GM12892 (cell line): ENCODE measurements at regions not wholly inside any gene's neighbourhood (a gene's known extent, or its start where the extent isn't known, plus 50 kb on each side); places are given as distances from the start of the nearest gene placed in this dataset.

Experiments
- POLR2A ChIP-seq: IDR thresholded peaks from 2 replicates; pipeline ENCODE4 v1.6.1; 2011; ENCODE audit warnings: low read depth, low read length, control low read depth
- TAF1 ChIP-seq: IDR thresholded peaks from 2 replicates; pipeline ENCODE4 v1.6.1; 2011; ENCODE audit warnings: low read depth, mild to moderate bottlenecking, control low read depth, low read length, borderline replicate concordance

DNA sequence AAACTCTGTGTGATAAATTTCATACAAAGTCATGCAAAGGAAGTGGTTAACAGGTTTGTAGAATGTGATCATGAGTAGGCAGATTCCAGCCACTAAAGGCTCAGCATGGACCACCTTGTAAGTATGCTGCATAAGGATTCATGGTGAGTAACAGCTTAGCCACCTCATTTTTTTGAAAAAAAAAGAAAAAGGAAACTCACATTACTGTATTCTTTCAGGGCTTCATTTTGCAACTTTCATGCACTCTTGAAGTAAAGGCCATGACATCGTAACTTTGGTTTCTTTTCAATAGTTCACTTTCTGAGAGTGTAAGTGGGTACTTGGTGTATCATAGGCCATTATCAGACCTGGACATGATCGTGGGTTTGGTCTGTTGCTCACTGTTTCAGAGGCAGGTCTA, 175.1 kb downstream of the PCSK1 start:
- TF ChIP-seq POLR2A (no peak), TAF1 (no peak)
